ENCODE measurements at regions not wholly inside any gene's neighbourhood (a gene's known extent, or its start where the extent isn't known, plus 50 kb on each side); places are given as distances from the start of the nearest gene placed in this dataset.
A peak's percentile ranks its signal among the peaks of the same experiment; 100 is the strongest.

GRCh38 chr2:207385076-207385475, 144.7 kb upstream of the CREB1 start:
- no peaks in the 10 kb centered on the region; a peak in 1 of 4 replicates for H3K27me3 ChIP-seq (replicated peaks in 1 of 2; ENCODE audit: control insufficient read depth in 2 of 2, insufficient read depth in 2 of 2, low read length in 1 of 2)
- ChIA-PET POLR2A (no interaction called here), RAD21 (ENCODE audit: unreplicated experiment) (no interaction called here), CTCF (no interaction called here), SMC1A (ENCODE audit: uncharacterized antibody, unreplicated experiment) (no interaction called here)
- H3K9ac ChIP-seq (ENCODE audit: control insufficient read depth, insufficient read depth, low read length): no peak overlapping the region
- ATAC-seq: no peak
- no peaks in the 10 kb centered on the region for H3K36me3 ChIP-seq (ENCODE audit: control insufficient read depth in 2 of 2, insufficient read depth in 2 of 2, low read length in 1 of 2)
- 85% methylated on average over 1 of the region's 1 CpG for WGBS (ENCODE audit: insufficient coverage, insufficient replicate concordance, low lambda C conversion rate, missing lambda C conversion rate)
- no peak for TF ChIP-seq ZBTB33 (IDR thresholded peaks at IDR 0.05)
- FAIRE-seq: peak; percentile 35
- no peaks in the 10 kb centered on the region for H4K20me1 ChIP-seq (ENCODE audit: control insufficient read depth, insufficient read depth)
- in situ Hi-C loops (cut with MboI) (no loop called here), intact Hi-C loops (cut with micrococcal nuclease; ENCODE audit: unreplicated experiment) (no loop called here)
- no peaks in the 10 kb centered on the region for H3K79me2 ChIP-seq (ENCODE audit: control insufficient read depth, insufficient read depth, low read length)
- H3K4me2 ChIP-seq (ENCODE audit: control insufficient read depth, insufficient read depth): no peak overlapping the region
- no peak overlapping the region for H2AFZ ChIP-seq (ENCODE audit: control insufficient read depth, low read depth, low read length)
- no TSS peak for BruUV-seq (replicated peaks)
- H3K4me3 ChIP-seq: no peak overlapping the region
- no peaks in the 10 kb centered on the region for H3K4me1 ChIP-seq (ENCODE audit: control insufficient read depth, insufficient read depth, low read length)
- H3K9me3 ChIP-seq (replicated peaks; ENCODE audit: control insufficient read depth, insufficient read depth, low read length): no peaks in the 10 kb centered on the region; the same call in 1 of the 3 replicates
- H3K27ac ChIP-seq (ENCODE audit: control insufficient read depth, insufficient read depth): no peak overlapping the region
- no peak for DNase-seq (ENCODE audit: low read depth, low spot score)

- WGBS (ENCODE audit: insufficient coverage, insufficient replicate concordance, low lambda C conversion rate, missing lambda C conversion rate): 83% methylated on average over 1 of the region's 1 CpG
- H3K4me3 ChIP-seq: no peak overlapping the region
- H3K27ac ChIP-seq (ENCODE audit: control insufficient read depth, insufficient read depth): no peak overlapping the region
- no peaks in the 10 kb centered on the region for H4K20me1 ChIP-seq (ENCODE audit: control insufficient read depth, insufficient read depth)
- H3K79me2 ChIP-seq (ENCODE audit: control insufficient read depth, insufficient read depth, low read length): no peaks in the 10 kb centered on the region
- CTCF ChIA-PET: no interaction called here
- no TSS peak for BruUV-seq (replicated peaks)
- H3K36me3 ChIP-seq (ENCODE audit: control insufficient read depth in 2 of 2, insufficient read depth in 2 of 2, low read length in 1 of 2): no peaks in the 10 kb centered on the region
- no peaks in the 10 kb centered on the region for H3K4me1 ChIP-seq (ENCODE audit: control insufficient read depth, insufficient read depth, low read length)
- intact Hi-C loops (cut with micrococcal nuclease; ENCODE audit: unreplicated experiment) (no loop called here), in situ Hi-C loops (cut with MboI) (no loop called here)
- DNase-seq (ENCODE audit: low read depth, low spot score) (no peak), ATAC-seq (no peak), FAIRE-seq (no peak)
- SMC1A ChIA-PET (ENCODE audit: uncharacterized antibody, unreplicated experiment): no interaction called here
- H3K27me3 ChIP-seq (replicated peaks in 1 of 2; ENCODE audit: control insufficient read depth in 2 of 2, insufficient read depth in 2 of 2, low read length in 1 of 2): no peaks in the 10 kb centered on the region; a peak in 1 of 4 replicates
- POLR2A ChIA-PET: no interaction called here
- no peak overlapping the region for H2AFZ ChIP-seq (ENCODE audit: control insufficient read depth, low read depth, low read length)
- H3K9me3 ChIP-seq (replicated peaks; ENCODE audit: control insufficient read depth, insufficient read depth, low read length): no peaks in the 10 kb centered on the region; the same call in 2 of the 3 replicates
- RAD21 ChIA-PET (ENCODE audit: unreplicated experiment): no interaction called here
- no peak overlapping the region for H3K4me2 ChIP-seq (ENCODE audit: control insufficient read depth, insufficient read depth)
- no peak overlapping the region for H3K9ac ChIP-seq (ENCODE audit: control insufficient read depth, insufficient read depth, low read length)
- no peak for TF ChIP-seq MAX (IDR thresholded peaks at IDR 0.05; ENCODE audit: low read depth, low read length)
- TF ChIP-seq JUND (IDR thresholded peaks at IDR 0.05; ENCODE audit: low read depth, low read length): no peak
- no peak for TF ChIP-seq CBFB (IDR thresholded peaks at IDR 0.05; ENCODE audit: low read depth)
- TF ChIP-seq ASH2L (IDR thresholded peaks at IDR 0.05; ENCODE audit: borderline replicate concordance, low read depth): no peak
- no peak for TF ChIP-seq NFIC (IDR thresholded peaks at IDR 0.05; ENCODE audit: low read depth, low read length)
- TF ChIP-seq NBN (IDR thresholded peaks at IDR 0.05): no peak
- TF ChIP-seq MEF2A (IDR thresholded peaks at IDR 0.05; ENCODE audit: insufficient read depth, low read depth, low read length): no peak
- TF ChIP-seq ESRRA (IDR thresholded peaks at IDR 0.05; ENCODE audit: low read length): no peak
- TF ChIP-seq RUNX3 (IDR thresholded peaks at IDR 0.05; ENCODE audit: low read length): no peak
- TF ChIP-seq ZNF217 (IDR thresholded peaks at IDR 0.05): no peak
- TF ChIP-seq ZBTB11 (CRISPR knock-in tag; IDR thresholded peaks at IDR 0.05): no peak
- no peak for TF ChIP-seq JUNB (IDR thresholded peaks at IDR 0.05)
- no peak for TF ChIP-seq ZZZ3 (IDR thresholded peaks at IDR 0.05; ENCODE audit: control insufficient read depth, insufficient read length, low read depth)
- no peak for TF ChIP-seq FOS (IDR thresholded peaks at IDR 0.05; ENCODE audit: borderline replicate concordance, extremely low read depth, insufficient read length)
- no peak for TF ChIP-seq ZNF622 (IDR thresholded peaks at IDR 0.05)
Measured at GRCh38 chr2:207385903-207386302, 143.9 kb upstream of the CREB1 start.

Data from GM12878 (cell line).